IPS-NIHi7 (cell line): ENCODE measurements at regions not wholly inside any gene's neighbourhood (a gene's known extent, or its start where the extent isn't known, plus 50 kb on each side); places are given as distances from the start of the nearest gene placed in this dataset.

Source experiments
- DNase-seq: peaks from one replicate; pipeline ENCODE4 v3.0.0; 2012; ENCODE audit warnings: mixed read lengths; ENCODE audit errors: extremely low spot score

DNA sequence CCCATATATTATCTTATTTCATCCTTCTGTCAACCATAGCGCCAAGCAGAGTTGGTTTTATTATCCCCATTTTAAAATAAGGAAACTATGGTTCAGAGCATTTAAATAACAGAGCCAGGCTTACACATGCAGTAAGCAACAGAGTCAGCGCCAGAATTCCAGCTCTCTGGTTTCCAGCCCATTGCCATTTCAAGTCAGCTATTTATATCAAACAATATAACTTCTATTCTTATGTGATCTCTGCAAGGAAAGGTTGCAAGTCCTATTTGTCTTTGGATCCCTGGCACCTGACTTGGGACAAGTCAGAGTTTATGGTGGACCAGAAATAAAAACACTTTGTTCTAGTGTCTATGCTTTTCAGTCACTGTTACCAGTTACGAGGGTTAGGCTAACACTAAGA lies 174.1 kb upstream of the EEA1 start:
- no peak for DNase-seq

DNA sequence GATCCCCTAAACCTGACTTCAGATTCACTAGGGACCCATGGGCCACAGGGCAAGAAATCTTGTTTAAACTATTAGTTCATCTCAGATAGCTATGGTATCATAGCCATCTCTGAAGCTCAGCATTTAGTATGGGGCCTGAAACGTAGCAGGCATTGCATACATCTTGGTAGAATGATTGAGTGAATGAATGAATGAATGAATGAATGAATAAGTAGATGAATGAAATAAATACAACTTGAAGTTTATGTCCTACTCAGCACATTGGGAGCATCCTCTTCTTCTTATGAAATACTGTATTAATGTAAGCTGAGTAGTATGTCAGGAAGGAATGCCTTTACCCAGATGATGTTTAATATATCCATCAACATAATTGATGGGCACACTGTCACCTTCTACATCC lies 175.4 kb upstream of the EEA1 start:
- DNase-seq: no peak

DNA sequence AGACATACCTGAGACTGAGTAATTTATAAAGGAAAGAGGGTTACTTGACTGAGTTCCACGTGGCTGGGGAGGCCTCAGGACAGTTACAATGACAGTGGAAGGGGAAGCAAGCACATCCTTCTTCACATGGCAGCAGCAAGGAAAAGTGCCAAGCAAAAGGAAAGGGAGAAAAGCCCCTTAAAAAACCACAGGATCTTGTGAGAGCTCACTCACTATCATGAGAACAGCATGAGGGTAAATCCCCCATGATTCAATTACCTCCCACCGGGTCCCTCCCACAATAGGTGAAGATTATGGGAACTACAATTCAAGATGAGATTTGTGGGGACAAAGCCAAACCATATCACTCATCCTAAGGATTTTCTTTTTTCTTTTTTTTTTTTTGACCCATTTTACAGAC lies 177.8 kb upstream of the EEA1 start:
- no peak for DNase-seq

GRCh38 chr12:93107514-93108312 lies 178.6 kb upstream of the EEA1 start:
- no peak for DNase-seq

GRCh38 chr12:93108985-93109384 lies 179.9 kb upstream of the EEA1 start:
- DNase-seq: no peak

- DNase-seq: no peak
Observed at GRCh38 chr12:93109551-93110203, 180.6 kb upstream of the EEA1 start.

DNA sequence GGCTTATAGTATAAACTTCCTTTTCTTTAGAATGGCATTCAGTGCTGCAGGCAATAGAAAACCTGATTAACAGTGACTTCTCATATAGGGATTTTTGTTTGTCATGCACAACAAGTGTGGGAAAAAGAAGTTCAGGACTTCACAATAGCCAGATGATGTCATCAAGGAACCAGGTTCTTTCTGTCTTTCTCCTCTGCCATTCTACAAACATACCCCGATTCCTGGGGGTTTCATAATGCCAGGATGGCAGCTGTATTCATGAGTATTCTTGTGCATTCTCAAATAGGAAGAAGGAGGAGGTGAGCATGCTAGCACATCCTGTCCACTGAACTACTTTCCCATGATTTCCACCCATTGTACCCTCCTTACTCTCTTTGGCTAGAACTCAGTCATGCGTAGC lies 182.7 kb upstream of the EEA1 start:
- no peak for DNase-seq

DNA sequence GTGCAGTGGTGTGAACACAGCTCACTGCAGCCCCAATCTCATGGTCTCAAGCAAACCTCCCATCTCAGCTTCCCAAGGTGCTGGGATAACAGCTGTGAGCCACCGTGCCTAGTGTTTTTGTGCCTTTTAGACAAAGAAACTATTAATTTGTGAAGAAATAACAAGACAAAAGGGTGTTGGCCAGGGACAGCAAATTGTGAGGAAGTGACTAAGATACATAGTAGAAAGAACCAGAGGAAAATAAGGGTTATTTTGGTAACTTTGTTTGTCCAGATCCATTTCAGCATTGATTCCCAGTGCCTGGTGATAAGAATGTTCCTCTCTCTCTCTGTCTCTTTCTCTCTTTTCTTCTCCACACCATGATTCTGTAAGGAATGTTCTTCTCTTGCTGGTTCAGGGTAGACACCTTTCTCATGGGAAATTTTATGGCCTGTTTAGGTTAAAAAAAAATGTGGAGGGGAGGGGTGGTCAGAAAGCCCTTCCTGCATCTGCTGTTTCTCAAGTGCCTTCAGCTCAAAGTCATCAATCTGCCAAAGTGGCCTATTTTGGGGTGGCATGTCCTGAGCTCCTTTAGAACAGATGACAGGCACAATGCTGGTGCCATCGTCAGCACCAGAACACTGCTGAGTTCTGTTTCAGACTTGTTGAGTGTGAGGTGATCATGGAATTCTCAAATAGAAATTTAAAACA lies 184.4 kb upstream of the EEA1 start:
- no peak for DNase-seq

GRCh38 chr12:93115198-93115601 lies 186.1 kb upstream of the EEA1 start:
- DNase-seq: no peak

GRCh38 chr12:93115646-93116045 lies 186.6 kb upstream of the EEA1 start:
- no peak for DNase-seq

DNA sequence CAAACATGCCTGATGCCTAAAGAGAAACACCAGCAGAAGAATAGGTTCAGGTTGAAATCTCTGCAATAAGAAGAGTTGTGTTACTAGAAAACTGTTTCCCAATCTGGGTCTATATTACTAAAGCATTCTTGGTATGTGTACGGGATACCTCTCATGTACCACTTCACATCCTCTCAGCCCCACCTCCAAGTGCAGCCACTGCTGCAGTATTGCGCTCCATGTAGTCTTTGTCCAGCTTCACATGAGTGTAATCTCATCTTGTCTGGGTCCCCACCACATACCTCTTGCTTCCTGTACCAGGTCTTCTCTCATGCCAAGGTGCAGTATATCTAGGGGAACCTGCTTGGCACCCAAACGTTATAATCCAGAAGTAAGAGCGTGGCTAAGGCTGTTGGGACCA lies 187.5 kb upstream of the EEA1 start:
- DNase-seq: no peak

DNA sequence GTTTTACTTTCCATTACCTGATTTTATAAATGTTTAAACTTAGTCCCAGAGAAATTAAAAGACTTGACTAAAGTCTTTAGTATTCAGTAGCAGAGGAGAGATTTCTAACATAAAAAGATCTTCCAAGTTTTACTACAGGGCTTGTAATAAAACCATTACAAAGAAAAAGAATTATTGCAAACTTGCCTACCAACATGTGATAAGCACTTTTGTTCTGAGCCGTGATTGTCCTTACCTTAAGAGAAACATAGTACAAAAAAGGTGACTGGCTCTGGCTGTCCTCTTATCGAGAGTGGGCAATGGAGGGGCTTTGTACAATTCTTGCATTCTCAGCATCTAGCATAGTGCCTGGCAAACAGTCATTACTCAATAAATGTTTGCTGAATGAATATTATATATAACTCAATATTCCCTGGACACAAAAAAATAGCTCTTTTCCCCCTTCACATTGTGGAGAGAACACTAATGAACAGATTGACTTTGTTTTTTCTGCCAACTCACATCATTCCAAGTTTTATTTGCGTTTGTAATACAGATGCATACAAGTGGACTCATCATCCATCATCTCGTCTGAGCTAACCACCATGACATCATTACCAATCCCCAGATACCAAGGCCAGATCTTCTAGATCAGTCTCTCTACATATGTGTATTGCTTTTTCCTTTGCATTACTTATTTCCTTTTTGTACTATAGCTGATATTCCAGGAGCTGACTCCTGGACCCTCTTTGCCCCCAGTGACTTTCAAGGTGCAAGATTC lies 192.8 kb upstream of the EEA1 start:
- no peak for DNase-seq

DNA sequence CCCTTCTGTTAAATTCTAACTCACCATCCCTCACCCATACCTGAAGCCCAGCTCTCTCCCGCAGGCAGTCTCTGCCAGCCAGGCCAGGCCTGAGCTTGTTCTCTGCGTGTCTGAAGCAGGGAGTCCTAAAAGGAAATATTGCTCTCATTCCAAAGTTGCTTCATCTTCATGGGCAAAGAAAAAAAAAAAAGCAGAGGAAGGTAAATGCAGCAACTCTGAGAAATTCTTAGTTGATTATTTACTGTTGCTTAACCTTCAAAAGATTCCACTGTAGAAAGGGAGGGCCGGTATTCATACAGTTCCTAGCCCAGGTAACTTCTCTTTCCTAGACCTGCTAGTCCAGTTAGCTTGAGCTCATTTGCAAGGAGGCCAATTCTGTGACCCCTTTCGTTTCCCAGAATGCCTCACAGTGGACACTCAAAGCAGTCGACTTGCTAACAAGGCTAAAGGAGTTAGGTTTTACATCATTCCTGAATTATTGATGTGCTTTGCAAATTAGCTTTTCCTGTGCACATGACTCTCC lies 193.5 kb upstream of the EEA1 start:
- DNase-seq: no peak

DNA sequence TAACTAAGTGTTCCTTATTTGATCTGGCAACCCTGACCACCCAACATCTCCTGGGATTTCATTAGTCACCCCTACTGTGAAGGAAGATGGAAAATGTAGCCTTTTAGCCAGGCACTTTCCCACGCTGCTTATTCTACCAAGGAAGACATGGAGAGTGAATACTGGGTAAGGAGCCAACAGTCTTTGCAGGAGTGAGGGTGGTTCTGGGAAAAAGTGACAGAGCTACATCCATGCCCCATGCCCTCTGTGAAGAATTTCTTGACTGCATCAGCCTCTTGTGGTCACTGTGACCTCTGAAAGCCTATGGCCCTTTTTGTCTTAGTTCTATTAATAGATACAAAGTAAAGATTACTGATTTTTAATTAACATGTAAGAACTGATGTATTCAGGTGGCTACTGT lies 196.0 kb upstream of the EEA1 start:
- DNase-seq: no peak

GRCh38 chr12:93126069-93126474 lies 197.0 kb upstream of the EEA1 start:
- no peak for DNase-seq

- no peak for DNase-seq
Observed at GRCh38 chr12:93127107-93127560, 198.0 kb upstream of the EEA1 start.

GRCh38 chr12:93127582-93128331 lies 198.7 kb upstream of the EEA1 start:
- peak; percentile 41 for DNase-seq

DNA sequence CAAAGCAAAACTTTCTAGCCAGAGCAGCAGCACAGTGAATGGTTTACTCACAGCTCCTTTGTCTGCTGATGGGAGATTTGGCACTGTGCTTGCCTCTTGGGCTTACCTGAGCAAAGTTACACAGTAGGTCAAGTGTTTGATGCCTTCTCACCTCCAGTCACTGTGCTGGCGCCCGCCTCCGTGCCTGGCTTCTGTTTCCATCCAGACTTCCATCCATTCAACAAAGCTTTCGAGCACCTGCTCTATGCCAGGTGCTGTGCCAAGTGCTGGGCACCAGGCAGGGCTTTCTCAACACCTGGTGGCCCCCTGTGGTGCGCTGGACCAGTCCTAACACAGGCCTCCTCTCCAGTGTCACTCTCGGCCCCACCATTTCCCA lies 199.2 kb upstream of the EEA1 start:
- no peak for DNase-seq

DNA sequence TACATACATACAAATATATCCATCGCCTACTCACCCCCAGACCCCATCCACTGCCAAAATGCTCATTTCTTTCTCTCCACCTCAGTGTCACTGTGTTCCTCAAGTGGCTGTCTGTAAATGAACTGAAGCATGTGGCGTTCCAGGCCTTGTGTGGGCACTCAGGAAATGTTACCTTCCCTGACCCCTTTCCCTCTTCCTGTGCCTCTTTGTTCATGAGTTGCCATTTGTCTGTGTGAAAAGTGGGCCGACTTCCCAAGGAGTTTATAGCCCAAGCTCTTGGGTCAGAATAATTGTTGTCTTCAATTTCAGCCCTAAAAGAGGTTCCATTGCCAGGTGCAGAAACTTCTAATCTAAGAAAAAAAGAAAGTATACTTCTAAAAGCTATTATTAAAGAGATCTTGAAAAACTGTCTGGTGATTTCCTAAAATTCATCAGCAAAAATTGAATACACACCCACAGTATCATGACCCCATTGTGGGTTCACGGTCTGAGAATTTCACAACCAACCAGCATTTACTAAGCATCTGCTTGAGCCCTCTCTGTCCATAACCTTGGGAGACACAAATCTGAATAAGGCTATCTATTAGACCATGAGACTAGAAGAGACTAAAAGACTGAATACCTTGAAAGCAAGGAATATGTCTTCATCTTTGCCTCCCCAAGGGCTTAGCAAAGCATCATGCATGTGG lies 201.4 kb upstream of the EEA1 start:
- DNase-seq: no peak

- no peak for DNase-seq
Observed at GRCh38 chr12:93133361-93133760, 204.3 kb upstream of the EEA1 start.
